HG03097 (cell line): ENCODE measurements at regions not wholly inside any gene's neighbourhood (a gene's known extent, or its start where the extent isn't known, plus 50 kb on each side); places are given as distances from the start of the nearest gene placed in this dataset.
"Not testable (repeated sequence)": the region's sequence is repeated elsewhere in the genome, so short reads cannot be mapped to it uniquely, and the experiment has no call there.

ENCODE experiments used
- ATAC-seq: cut with Tn5 transposase; IDR thresholded peaks from one replicate; pipeline ENCODE4 v1.9.1; 2021; ENCODE audit not compliant: unreplicated experiment, low FRiP score

GRCh38 chr3:159872374-159873109, 116.1 kb upstream of the IL12A start:
- no peak for ATAC-seq

- no peak for ATAC-seq
Observed at GRCh38 chr3:159875116-159875515, 113.5 kb upstream of the IL12A start.

- no peak for ATAC-seq
Observed at GRCh38 chr3:159877924-159878323, 110.7 kb upstream of the IL12A start.

GRCh38 chr3:159879146-159879545, 109.5 kb upstream of the IL12A start:
- no peak for ATAC-seq

GRCh38 chr3:159879598-159879997, 109.0 kb upstream of the IL12A start:
- no peak for ATAC-seq

GRCh38 chr3:159881208-159881607, 107.4 kb upstream of the IL12A start:
- no peak for ATAC-seq

- no peak for ATAC-seq
Observed at GRCh38 chr3:159881828-159882309, 106.8 kb upstream of the IL12A start.

- ATAC-seq: no peak
Observed at GRCh38 chr3:159882367-159882766, 106.3 kb upstream of the IL12A start.

- no peak for ATAC-seq
Observed at GRCh38 chr3:159882790-159883779, 105.5 kb upstream of the IL12A start.

GRCh38 chr3:159884661-159885402, 103.8 kb upstream of the IL12A start:
- ATAC-seq: no peak

- ATAC-seq: no peak
Observed at GRCh38 chr3:159886050-159886449, 102.6 kb upstream of the IL12A start.

GRCh38 chr3:159886530-159886929, 102.1 kb upstream of the IL12A start:
- ATAC-seq: not testable (repeated sequence)

GRCh38 chr3:159887168-159887567, 101.5 kb upstream of the IL12A start:
- no peak for ATAC-seq

- no peak for ATAC-seq
Observed at GRCh38 chr3:159887911-159888310, 100.7 kb upstream of the IL12A start.

GRCh38 chr3:159892171-159892795, 96.4 kb upstream of the IL12A start:
- ATAC-seq: no peak

GRCh38 chr3:159892801-159893200, 95.8 kb upstream of the IL12A start:
- no peak for ATAC-seq

- ATAC-seq: no peak
Observed at GRCh38 chr3:159894386-159894785, 94.2 kb upstream of the IL12A start.

- no peak for ATAC-seq
Observed at GRCh38 chr3:159895430-159895829, 93.2 kb upstream of the IL12A start.

- ATAC-seq: no peak
Observed at GRCh38 chr3:159896543-159896942, 92.1 kb upstream of the IL12A start.

- no peak for ATAC-seq
Observed at GRCh38 chr3:159897331-159898075, 91.1 kb upstream of the IL12A start.
